Activated CD4-positive, CD25-positive, alpha-beta regulatory T cell treated with anti-CD3 and anti-CD28 coated beads, Interleukin-2, amount 50 U/mL, for 24 hours (primary cell): ENCODE measurements at regions not wholly inside any gene's neighbourhood (a gene's known extent, or its start where the extent isn't known, plus 50 kb on each side); places are given as distances from the start of the nearest gene placed in this dataset.
"Not testable (repeated sequence)": the region's sequence is repeated elsewhere in the genome, so short reads cannot be mapped to it uniquely, and the experiment has no call there.

Experiments used
- ATAC-seq, 2 donors: fragments of 150-1000 bp; cut with Tn5 transposase; one replicate each; pipeline ENCODE4 v1.10.0; 2021; ENCODE audit warnings: mild to moderate bottlenecking in 1 of 2, moderate library complexity in 1 of 2

- no peak for ATAC-seq
Observed at GRCh38 chr7:68875857-68876256, 722.4 kb upstream of the AUTS2 start.

- not testable (repeated sequence) for ATAC-seq
Observed at GRCh38 chr7:68887116-68887515, 711.2 kb upstream of the AUTS2 start.

GRCh38 chr7:68888971-68889385 is 709.3 kb upstream of the AUTS2 start:
- ATAC-seq = no peak

GRCh38 chr7:68892236-68892635 is 706.0 kb upstream of the AUTS2 start:
- ATAC-seq = no peak

GRCh38 chr7:68893411-68893810 is 704.9 kb upstream of the AUTS2 start:
- no peak for ATAC-seq

- not testable (repeated sequence) for ATAC-seq
Observed at GRCh38 chr7:68899156-68899555, 699.1 kb upstream of the AUTS2 start.

GRCh38 chr7:68900096-68900495 is 698.2 kb upstream of the AUTS2 start:
- no peak for ATAC-seq

- ATAC-seq = no peak
Observed at GRCh38 chr7:68904630-68905029, 693.6 kb upstream of the AUTS2 start.

GRCh38 chr7:68911754-68912153 is 686.5 kb upstream of the AUTS2 start:
- ATAC-seq = no peak

- no peak for ATAC-seq
Observed at GRCh38 chr7:68914006-68914405, 684.3 kb upstream of the AUTS2 start.

GRCh38 chr7:68917041-68917651 is 681.1 kb upstream of the AUTS2 start:
- ATAC-seq = no peak

- ATAC-seq = no peak
Observed at GRCh38 chr7:68918621-68919020, 679.7 kb upstream of the AUTS2 start.

GRCh38 chr7:68922850-68923249 is 675.4 kb upstream of the AUTS2 start:
- ATAC-seq = no peak

- ATAC-seq = no peak
Observed at GRCh38 chr7:68925241-68925640, 673.0 kb upstream of the AUTS2 start.

- ATAC-seq = no peak
Observed at GRCh38 chr7:68929781-68930261, 668.5 kb upstream of the AUTS2 start.

GRCh38 chr7:68936471-68937035 is 661.7 kb upstream of the AUTS2 start:
- no peak for ATAC-seq

- ATAC-seq = no peak
Observed at GRCh38 chr7:68938151-68938550, 660.1 kb upstream of the AUTS2 start.

GRCh38 chr7:68943786-68944185 is 654.5 kb upstream of the AUTS2 start:
- no peak for ATAC-seq

- no peak for ATAC-seq
Observed at GRCh38 chr7:68955656-68956055, 642.6 kb upstream of the AUTS2 start.

GRCh38 chr7:68958571-68958970 is 639.7 kb upstream of the AUTS2 start:
- ATAC-seq = no peak

GRCh38 chr7:68963552-68963951 is 634.7 kb upstream of the AUTS2 start:
- ATAC-seq = no peak

- no peak for ATAC-seq
Observed at GRCh38 chr7:68964060-68964459, 634.2 kb upstream of the AUTS2 start.

- no peak for ATAC-seq
Observed at GRCh38 chr7:68965351-68965750, 632.9 kb upstream of the AUTS2 start.

- no peak for ATAC-seq
Observed at GRCh38 chr7:68967598-68967997, 630.7 kb upstream of the AUTS2 start.

- ATAC-seq = no peak
Observed at GRCh38 chr7:68969571-68969970, 628.7 kb upstream of the AUTS2 start.
